Psoas muscle (tissue), 7 donors: ENCODE measurements at regions not wholly inside any gene's neighbourhood (a gene's known extent, or its start where the extent isn't known, plus 50 kb on each side); places are given as distances from the start of the nearest gene placed in this dataset.

Experiments
- ATAC-seq, 4 donors: fragments of 200-7000 bp; cut with Tn5 transposase; one replicate each; pipeline ENCODE4 v1.9.1; 2020; ENCODE audit warnings: moderate library complexity in 3 of 4, mild to moderate bottlenecking in 2 of 4
- DNase-seq, 2 donors: peaks; one replicate each; pipeline ENCODE4 v3.0.0-alpha.2; 2020
- H3K27ac ChIP-seq: fragments of 200-600 bp; one replicate; pipeline ENCODE4 v1.8.0; 2022
- H3K27me3 ChIP-seq, 3 donors: fragments of 200-600 bp in 1 of 3; one replicate each; pipeline versions ENCODE4 v1.6.1 to v1.8.0; 2013 to 2022; ENCODE audit warnings: low read length in 2 of 3, mild to moderate bottlenecking in 2 of 3, moderate library complexity in 1 of 3; ENCODE audit not compliant: insufficient read depth in 3 of 3
- H3K36me3 ChIP-seq, 2 donors: fragments of 200-600 bp in 1 of 2; one replicate each; pipeline versions ENCODE4 v1.6.1 to v1.8.0; 2013 to 2022; ENCODE audit warnings: low read depth in 1 of 2, mild to moderate bottlenecking in 1 of 2, moderate library complexity in 1 of 2; ENCODE audit not compliant: insufficient read depth in 1 of 2
- H3K4me1 ChIP-seq: fragments of 200-600 bp; one replicate; pipeline ENCODE4 v1.8.0; 2022
- H3K4me3 ChIP-seq: fragments of 200-600 bp; one replicate; pipeline ENCODE4 v1.8.0; 2022; ENCODE audit warnings: mild to moderate bottlenecking
- H3K9me3 ChIP-seq: fragments of 200-600 bp; one replicate; pipeline ENCODE4 v1.8.0; 2022
- WGBS, 3 donors: extraction: QIAGEN DNeasy Blood & Tissue Kit; methylation state at CpG; one replicate each; pipeline versions ENCODE4 v1.1.6 to v1.1.7; 2013; 5-methylcytosine and 5-hydroxymethylcytosine counted together
- intact Hi-C, 2 donors: fragments of 100-400 bp; cut with DNase I; formaldehyde crosslinking; loops; one replicate each; pipeline versions ENCODE4 v1.11.0 to v1.14.2; 2022
- TF ChIP-seq, protein P1 (sequence below): fragments of 200-600 bp; IDR thresholded peaks from one replicate; pipeline ENCODE4 v1.8.0; 2022; ENCODE audit warnings: antibody characterized with exemption
- donor health status: healthy with polysubstance abuse.
- donor health status: DM: no; HTN: no; CAD: no; lungs with moderate emphysema.
- donor health status: Bipolar disorder and iron deficiency.
- donor health status: healthy.
- donor health status: DM: yes; HTN: yes; CAD: no.
- donor health status: DM: no; HTN: no; CAD: no.
- donor health status: DM: yes; HTN: yes; CAD: no.

DNA sequence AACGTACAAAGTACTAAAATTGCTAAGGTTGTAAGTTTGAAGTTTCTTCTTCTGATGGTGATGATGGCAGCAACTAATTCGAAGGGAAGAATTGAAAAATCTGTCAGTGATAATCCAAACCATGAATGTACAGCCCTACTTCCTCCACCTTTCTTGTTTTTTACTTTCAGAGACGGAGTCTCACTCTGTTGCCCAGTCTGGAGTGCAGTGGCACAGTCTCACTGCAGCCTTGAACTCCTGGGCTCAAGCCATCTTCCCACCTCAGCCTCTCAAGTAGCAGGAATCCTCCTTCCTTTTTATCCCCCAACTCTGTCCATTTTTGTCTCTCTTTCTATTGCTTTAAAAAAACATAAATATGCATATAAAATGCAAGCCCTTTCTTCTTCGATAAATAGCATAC is 112.3 kb upstream of the SOX21 start:
- TF ChIP-seq, protein P1, sequence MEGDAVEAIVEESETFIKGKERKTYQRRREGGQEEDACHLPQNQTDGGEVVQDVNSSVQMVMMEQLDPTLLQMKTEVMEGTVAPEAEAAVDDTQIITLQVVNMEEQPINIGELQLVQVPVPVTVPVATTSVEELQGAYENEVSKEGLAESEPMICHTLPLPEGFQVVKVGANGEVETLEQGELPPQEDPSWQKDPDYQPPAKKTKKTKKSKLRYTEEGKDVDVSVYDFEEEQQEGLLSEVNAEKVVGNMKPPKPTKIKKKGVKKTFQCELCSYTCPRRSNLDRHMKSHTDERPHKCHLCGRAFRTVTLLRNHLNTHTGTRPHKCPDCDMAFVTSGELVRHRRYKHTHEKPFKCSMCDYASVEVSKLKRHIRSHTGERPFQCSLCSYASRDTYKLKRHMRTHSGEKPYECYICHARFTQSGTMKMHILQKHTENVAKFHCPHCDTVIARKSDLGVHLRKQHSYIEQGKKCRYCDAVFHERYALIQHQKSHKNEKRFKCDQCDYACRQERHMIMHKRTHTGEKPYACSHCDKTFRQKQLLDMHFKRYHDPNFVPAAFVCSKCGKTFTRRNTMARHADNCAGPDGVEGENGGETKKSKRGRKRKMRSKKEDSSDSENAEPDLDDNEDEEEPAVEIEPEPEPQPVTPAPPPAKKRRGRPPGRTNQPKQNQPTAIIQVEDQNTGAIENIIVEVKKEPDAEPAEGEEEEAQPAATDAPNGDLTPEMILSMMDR = no peak
- Histone ChIP-seq H3K4me1 (no peaks in the 10 kb centered on the region), H3K4me3 (no peak overlapping the region), H3K36me3 (no peaks in the 10 kb centered on the region), H3K27me3 (no peaks in the 10 kb centered on the region), H3K27ac (no peak overlapping the region), H3K9me3 (no peaks in the 10 kb centered on the region)
- WGBS, 3 donors = 86 to 90% (median 90%) methylated on average over 4 of the region's 4 CpGs
- DNase-seq (no peak), ATAC-seq (no peak)
- intact Hi-C loops = no loop called here

- DNase-seq (no peak), ATAC-seq (no peak)
- Histone ChIP-seq H3K27ac (no peak overlapping the region), H3K36me3 (no peaks in the 10 kb centered on the region), H3K27me3 (no peaks in the 10 kb centered on the region), H3K4me3 (no peak overlapping the region), H3K9me3 (no peaks in the 10 kb centered on the region), H3K4me1 (no peaks in the 10 kb centered on the region)
- TF ChIP-seq, protein P1 = no peak
- 82 to 85% (median 84%) methylated on average over 3 of the region's 3 CpGs for WGBS, 3 donors
- intact Hi-C loops = no loop called here
Observed at GRCh38 chr13:94822356-94822755, 110.0 kb upstream of the SOX21 start.

- DNase-seq = no peak
- Histone ChIP-seq H3K27ac (no peak overlapping the region), H3K36me3 (no peaks in the 10 kb centered on the region), H3K9me3 (no peaks in the 10 kb centered on the region), H3K4me3 (no peak overlapping the region), H3K4me1 (no peaks in the 10 kb centered on the region), H3K27me3 (no peaks in the 10 kb centered on the region)
- no peak for ATAC-seq
- intact Hi-C loops = no loop called here
- TF ChIP-seq, protein P1 = no peak
- 96 to 97% (median 97%) methylated on average over 7 of the region's 7 CpGs for WGBS, 3 donors
Observed at GRCh38 chr13:94816256-94816655, 103.9 kb upstream of the SOX21 start.

GRCh38 chr13:94813920-94814475 is 101.7 kb upstream of the SOX21 start:
- no peak overlapping the region for H3K4me3 ChIP-seq
- no peak for ATAC-seq
- TF ChIP-seq, protein P1 = no peak
- no peaks in the 10 kb centered on the region for H3K27me3 ChIP-seq
- 74 to 84% (median 77%) methylated on average over 4 of the region's 4 CpGs for WGBS, 3 donors
- no peak overlapping the region for H3K27ac ChIP-seq
- no peak for DNase-seq
- no peaks in the 10 kb centered on the region for H3K36me3 ChIP-seq
- no peaks in the 10 kb centered on the region for H3K9me3 ChIP-seq
- intact Hi-C loops = no loop called here
- H3K4me1 ChIP-seq = no peaks in the 10 kb centered on the region

GRCh38 chr13:94811753-94812152 is 99.4 kb upstream of the SOX21 start:
- H3K36me3 ChIP-seq = no peaks in the 10 kb centered on the region
- H3K27ac ChIP-seq = no peak overlapping the region
- ATAC-seq (no peak), DNase-seq (no peak)
- TF ChIP-seq, protein P1 = no peak
- no peaks in the 10 kb centered on the region for H3K9me3 ChIP-seq
- no peaks in the 10 kb centered on the region for H3K4me1 ChIP-seq
- H3K27me3 ChIP-seq = no peaks in the 10 kb centered on the region
- intact Hi-C loops = no loop called here
- no peak overlapping the region for H3K4me3 ChIP-seq
